ENCODE measurements at regions not wholly inside any gene's neighbourhood (a gene's known extent, or its start where the extent isn't known, plus 50 kb on each side); places are given as distances from the start of the nearest gene placed in this dataset.

DNA sequence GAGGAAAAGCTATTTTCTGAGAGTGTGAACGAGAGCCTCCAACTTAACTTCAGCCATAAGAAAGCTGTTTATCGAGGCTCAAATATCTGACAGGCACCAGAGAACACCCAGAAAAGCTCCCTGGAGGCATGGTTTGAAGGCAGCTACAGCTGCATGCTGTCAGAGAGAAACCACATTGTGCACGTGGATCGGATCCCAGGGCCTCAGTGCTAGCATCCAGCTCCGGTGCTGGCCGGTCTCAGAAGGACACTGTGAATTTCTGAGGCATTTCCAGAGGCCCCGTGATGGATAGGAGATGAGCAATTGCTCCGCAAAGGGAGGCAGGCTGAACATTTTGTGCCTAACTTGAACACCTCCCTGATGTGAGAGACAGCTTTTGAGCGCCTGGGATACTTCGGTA is 315.7 kb downstream of the FGF9 start:
- TF ChIP-seq, protein P1, sequence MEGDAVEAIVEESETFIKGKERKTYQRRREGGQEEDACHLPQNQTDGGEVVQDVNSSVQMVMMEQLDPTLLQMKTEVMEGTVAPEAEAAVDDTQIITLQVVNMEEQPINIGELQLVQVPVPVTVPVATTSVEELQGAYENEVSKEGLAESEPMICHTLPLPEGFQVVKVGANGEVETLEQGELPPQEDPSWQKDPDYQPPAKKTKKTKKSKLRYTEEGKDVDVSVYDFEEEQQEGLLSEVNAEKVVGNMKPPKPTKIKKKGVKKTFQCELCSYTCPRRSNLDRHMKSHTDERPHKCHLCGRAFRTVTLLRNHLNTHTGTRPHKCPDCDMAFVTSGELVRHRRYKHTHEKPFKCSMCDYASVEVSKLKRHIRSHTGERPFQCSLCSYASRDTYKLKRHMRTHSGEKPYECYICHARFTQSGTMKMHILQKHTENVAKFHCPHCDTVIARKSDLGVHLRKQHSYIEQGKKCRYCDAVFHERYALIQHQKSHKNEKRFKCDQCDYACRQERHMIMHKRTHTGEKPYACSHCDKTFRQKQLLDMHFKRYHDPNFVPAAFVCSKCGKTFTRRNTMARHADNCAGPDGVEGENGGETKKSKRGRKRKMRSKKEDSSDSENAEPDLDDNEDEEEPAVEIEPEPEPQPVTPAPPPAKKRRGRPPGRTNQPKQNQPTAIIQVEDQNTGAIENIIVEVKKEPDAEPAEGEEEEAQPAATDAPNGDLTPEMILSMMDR (IDR thresholded peaks at IDR 0.05; ENCODE audit: insufficient read depth, low read depth, low read length), result no peak
- no peak for TF ChIP-seq EZH2 (IDR thresholded peaks at IDR 0.05; ENCODE audit: insufficient read depth, low read length)
